GM19238 (cell line): ENCODE measurements at regions not wholly inside any gene's neighbourhood (a gene's known extent, or its start where the extent isn't known, plus 50 kb on each side); places are given as distances from the start of the nearest gene placed in this dataset.

ENCODE experiments used
- DNase-seq: peaks from one replicate; pipeline ENCODE4 v3.0.0; 2011; ENCODE audit warnings: low spot score; ENCODE audit not compliant: insufficient read length

DNA sequence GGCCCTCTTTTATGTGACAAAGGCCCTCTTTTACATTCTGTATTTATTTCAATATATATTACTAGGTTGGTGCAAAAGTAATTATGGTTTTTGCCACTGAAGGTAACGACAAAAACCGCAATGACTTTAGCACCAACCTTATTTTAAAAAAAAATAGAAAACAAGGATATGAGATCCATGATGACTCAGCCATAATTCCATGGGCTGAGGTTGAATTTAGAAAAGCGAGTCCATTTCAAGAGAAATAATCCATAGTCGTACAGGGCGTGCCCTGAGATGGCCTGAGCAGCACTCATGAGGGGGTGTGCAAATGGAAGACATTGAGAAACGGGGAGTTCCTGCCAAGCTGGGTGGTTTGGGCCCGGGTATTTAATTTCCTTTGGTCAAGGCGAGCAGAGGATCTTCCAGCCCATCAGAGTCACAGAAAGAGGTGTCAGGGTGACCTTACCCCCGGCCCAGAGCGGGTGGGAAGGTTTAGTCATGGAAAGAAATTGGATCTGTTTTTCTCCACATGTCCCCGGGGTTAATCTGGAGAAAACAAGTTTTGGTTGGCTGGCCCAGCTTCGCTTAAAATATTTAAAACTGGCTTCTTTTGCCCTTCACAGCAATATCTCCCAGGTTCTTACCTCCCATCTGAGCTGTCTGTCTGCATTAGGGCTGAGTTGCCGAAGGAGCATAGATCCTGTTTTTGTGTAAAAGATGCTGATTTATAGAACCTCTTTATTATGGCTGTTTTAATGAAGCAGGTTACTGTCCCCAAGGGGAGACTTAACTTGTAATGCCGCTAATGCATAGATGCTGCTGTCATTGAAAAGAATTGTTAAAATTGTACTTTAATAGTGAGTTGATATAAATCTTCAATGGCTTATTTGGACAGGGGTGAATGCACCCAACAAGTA lies 255.6 kb downstream of the PREX1 start:
- DNase-seq: no peak

DNA sequence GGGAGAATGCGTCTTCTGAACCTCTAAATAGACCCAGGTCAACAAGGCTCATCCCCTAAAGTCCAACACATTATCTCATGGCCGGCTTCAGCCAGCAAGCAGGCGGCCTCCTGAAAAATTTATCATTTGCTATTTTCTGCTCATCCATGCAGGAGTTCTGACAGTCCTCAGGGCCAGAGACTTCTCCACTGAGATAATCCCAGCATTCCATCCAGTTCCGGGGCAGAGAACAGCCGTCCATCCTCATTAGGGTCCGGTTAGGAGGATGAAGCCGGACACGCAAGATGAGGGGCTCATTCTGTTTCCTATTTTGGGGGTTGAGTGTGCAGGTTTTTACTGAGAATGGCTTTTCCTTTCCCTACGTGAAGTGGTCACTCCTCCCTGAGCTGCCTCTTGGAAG lies 258.1 kb downstream of the PREX1 start:
- DNase-seq: no peak

DNA sequence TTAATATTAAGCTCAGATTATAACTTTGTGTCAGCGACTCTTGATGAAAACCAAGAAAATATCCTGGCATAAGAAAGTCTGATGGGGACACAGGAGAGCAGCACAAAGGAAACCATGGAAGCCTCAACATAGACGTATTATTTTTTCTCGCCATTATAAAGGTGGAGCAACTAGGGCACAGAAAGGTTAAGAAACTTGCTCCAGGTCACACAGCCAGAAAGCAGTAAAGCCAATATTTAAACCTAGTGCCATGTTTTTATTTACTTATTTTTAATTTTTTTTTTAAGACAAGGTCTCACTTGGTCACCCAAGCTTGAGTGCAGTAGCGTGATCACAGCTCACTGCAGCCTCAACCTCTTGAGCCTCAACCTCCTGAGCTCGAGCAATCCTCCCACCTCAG lies 259.3 kb downstream of the PREX1 start:
- DNase-seq: no peak

GRCh38 chr20:48567145-48567544 lies 260.7 kb downstream of the PREX1 start:
- no peak for DNase-seq

GRCh38 chr20:48564982-48565539 lies 262.7 kb downstream of the PREX1 start:
- no peak for DNase-seq

DNA sequence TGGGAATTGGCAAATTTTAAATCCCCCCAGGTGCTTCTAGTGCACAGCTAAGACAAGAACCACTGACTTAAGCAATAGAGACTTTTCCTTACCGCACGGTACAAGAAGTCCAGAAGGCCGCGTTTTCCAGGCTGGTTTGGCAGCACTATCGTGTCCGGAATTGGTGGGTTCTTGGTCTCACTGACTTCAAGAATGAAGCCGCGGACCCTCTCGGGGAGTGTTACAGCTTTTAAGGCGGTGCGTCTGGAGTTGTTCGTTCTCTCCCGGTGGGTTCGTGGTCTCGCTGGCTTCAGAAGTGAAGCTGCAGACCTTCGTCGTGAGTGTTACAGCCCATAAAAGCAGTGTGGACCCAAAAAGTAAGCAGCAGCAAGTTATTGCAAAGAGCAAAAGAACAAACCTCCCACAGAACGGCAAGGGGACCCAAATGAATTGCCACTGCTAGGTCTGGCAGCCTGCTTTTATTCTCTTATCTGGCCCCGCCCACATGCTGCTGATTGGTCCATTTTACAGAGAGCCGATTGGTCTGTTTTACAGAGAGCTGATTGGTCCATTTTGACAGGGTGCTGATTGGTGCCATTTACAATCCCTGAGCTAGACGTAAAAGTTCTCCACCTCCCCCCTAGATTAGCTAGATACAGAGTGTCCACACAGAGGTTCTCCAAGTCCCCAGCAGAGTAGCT lies 264.5 kb downstream of the PREX1 start:
- DNase-seq: no peak

- DNase-seq: no peak
These were observed 265.1 kb downstream of the PREX1 start for GRCh38 chr20:48562586-48563116.

DNA sequence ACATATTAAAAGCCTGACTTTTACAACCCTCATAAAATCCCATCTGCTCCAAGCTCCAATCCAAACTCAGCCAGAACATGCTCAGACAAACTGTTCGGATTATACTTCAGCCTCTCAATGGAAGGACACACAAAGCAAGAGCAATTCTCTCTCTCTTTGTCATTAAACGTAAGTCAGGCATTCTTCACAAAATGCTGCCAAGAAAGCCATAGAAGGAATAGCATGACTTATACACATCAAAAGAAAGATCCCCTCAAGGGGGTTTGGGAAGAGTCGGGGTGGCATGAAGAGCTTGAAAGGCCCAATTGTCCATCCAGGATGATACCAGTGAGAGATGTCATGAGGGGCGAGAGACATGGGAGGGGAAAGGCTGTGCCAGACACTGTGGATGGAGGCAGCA lies 268.9 kb downstream of the PREX1 start:
- no peak for DNase-seq

DNA sequence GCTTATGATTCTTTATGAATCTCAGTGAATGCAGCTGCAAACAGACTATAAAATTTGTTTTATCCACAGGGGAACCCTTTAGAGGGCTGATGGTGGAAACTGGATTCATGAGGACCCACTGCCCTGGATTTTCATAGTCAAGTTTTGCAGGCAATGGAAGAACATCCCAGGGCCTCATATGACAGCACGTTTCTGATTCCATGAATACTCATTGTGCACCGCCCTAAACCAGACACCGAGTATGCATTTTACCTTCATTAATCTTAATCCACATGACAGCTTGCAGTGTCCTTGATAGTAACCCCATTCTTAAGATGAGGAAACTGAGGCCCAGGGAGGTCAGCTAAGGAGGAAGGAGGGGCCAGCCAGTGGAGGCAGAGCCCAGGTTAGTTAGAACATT lies 270.4 kb downstream of the PREX1 start:
- no peak for DNase-seq

GRCh38 chr20:48556956-48557355 lies 270.8 kb downstream of the PREX1 start:
- no peak for DNase-seq

GRCh38 chr20:48552550-48552949 lies 275.2 kb downstream of the PREX1 start:
- DNase-seq: no peak

- DNase-seq: no peak
These were observed 277.0 kb downstream of the PREX1 start for GRCh38 chr20:48550814-48551213.

- DNase-seq: no peak
These were observed 280.1 kb downstream of the PREX1 start for GRCh38 chr20:48547664-48548063.

- no peak for DNase-seq
These were observed 283.1 kb downstream of the PREX1 start for GRCh38 chr20:48544402-48545339.

DNA sequence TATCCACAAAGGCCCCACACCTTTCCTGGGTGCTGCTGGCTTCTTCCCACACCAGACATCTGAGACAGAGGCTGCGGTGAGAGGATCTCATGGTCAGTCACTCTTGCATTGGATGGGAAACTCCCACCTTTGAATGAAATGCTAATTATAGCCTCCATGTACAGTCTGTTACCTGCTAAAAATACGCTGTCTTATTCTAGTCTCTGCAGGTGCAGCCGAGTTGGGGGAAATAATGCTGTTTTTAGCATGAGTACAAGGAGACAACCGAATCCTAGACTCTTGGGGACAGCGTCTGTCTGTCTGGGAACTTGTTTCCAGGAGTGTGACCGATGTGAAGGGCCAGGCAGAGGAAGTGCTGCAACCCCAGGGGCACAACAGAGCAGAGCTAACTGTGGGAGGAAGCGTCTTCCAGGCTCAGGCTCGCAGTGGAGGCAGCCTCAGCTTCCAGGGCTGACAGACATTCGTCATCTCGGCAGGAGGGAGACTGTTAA lies 286.2 kb downstream of the PREX1 start:
- DNase-seq: no peak

- no peak for DNase-seq
These were observed 288.9 kb downstream of the PREX1 start for GRCh38 chr20:48538856-48539255.

DNA sequence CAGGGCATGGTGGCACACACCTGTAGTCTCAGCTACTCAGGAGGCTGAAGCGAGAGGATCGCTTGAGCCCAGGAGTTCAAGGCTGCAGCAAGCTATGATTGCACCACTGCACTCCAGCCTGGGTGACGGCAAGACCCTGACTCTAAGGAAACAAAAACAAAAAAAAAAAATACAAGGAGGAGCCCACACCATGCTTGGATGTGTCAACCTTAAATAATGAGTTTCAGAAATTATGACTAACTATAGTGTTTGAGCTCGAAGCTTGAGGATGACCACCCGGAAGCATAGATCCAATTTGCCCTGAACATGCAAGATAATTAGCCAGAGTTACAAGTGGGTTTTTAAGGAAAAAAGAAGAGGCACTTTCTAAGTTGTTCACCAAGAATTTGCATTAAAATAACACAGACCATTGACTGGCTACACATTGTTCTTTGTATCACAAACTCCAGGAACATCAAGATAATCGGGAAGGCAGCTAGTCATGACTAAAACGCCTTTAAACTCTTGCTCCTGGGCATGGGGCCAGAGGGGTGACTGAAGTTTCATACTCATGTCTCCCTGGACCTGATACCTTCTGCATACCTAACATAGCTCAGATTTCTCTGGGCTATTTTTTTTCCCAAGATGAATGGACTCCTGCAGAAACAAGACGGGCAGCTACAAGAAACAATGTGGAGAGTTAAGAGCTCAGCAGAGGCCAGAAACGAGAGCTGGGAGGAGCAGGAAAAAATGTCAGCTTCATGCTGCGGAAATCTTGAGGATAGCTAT lies 289.6 kb downstream of the PREX1 start:
- no peak for DNase-seq

DNA sequence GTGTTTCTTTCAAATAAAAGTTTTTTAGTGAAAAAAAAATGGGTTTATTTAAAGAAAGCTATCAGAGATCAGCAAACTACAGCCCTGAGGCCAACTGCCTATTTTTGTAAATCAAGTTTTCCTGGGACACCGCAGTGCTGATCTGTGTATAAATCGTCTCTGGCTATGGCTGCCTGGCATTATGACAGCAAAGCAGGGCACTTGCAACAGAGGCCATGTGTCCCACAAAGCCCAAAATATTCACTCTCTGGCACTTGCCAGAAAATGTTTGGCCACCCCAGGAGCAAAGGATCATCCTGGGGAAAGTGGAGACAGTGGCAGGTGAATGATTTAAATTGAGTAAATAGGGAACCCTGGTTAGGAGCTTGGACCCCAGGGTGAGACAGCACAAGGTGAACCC lies 291.6 kb downstream of the PREX1 start:
- no peak for DNase-seq

GRCh38 chr20:48535556-48535955 lies 292.2 kb downstream of the PREX1 start:
- no peak for DNase-seq

DNA sequence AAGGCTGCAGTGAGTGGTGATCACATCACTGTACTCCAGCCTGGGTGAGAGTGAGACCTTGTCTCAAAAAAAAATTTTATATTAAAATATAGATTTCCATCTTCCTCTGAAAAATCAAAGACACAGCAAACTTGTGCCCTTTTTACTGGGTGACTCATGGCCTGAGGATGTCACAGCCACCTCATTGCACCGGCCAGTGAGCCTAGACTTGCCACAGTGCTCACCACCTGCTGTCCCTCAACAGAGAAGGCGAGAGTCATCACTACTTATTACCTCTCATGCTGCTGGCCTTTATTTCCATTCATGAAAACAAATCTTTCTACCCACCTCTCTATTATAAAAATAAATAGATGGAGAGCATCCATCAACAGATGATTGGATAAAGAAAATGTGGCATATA lies 295.8 kb downstream of the PREX1 start:
- DNase-seq: no peak
